DOHH2 (cell line): ENCODE measurements at regions not wholly inside any gene's neighbourhood (a gene's known extent, or its start where the extent isn't known, plus 50 kb on each side); places are given as distances from the start of the nearest gene placed in this dataset.

ENCODE experiments used
- CTCF ChIP-seq: fragments of 200-600 bp; sonication (generic); IDR thresholded peaks from one replicate; pipeline ENCODE4 v1.5.1; 2014; ENCODE audit warnings: antibody characterized with exemption, mild to moderate bottlenecking, low read depth, low read length; ENCODE audit not compliant: poor library complexity, severe bottlenecking
- EZH2phosphoT487 ChIP-seq: fragments of 200-600 bp; sonication (generic); IDR thresholded peaks from 2 replicates; pipeline ENCODE4 v1.6.1; 2017; ENCODE audit warnings: borderline replicate concordance, mild to moderate bottlenecking, antibody characterized with exemption, low read length, moderate library complexity, mixed read lengths

GRCh38 chr6:6705915-6706675 is 117.6 kb downstream of the LY86 start:
- no peak for TF ChIP-seq CTCF
- TF ChIP-seq EZH2phosphoT487, result no peak
